HG02798 (cell line): ENCODE measurements at regions not wholly inside any gene's neighbourhood (a gene's known extent, or its start where the extent isn't known, plus 50 kb on each side); places are given as distances from the start of the nearest gene placed in this dataset.

Experiments
- ATAC-seq: cut with Tn5 transposase; IDR thresholded peaks from one replicate; pipeline ENCODE4 v1.9.1; 2021; ENCODE audit warnings: mild to moderate bottlenecking; ENCODE audit not compliant: unreplicated experiment, poor library complexity

- ATAC-seq: no peak
Measured at GRCh38 chr12:96131230-96131788, 62.9 kb upstream of the ELK3 start.

- ATAC-seq: no peak
Measured at GRCh38 chr12:96132819-96133218, 61.4 kb upstream of the ELK3 start.

- no peak for ATAC-seq
Measured at GRCh38 chr12:96134200-96134599, 60.0 kb upstream of the ELK3 start.

GRCh38 chr12:96136161-96136560 lies 58.0 kb upstream of the ELK3 start:
- no peak for ATAC-seq

- ATAC-seq: no peak
Measured at GRCh38 chr12:96136725-96137378, 57.3 kb upstream of the ELK3 start.

- no peak for ATAC-seq
Measured at GRCh38 chr12:96140174-96140573, 54.0 kb upstream of the ELK3 start.

- ATAC-seq: no peak
Measured at GRCh38 chr12:96141216-96141912, 52.8 kb upstream of the ELK3 start.

- no peak for ATAC-seq
Measured at GRCh38 chr12:96143392-96143791, 50.8 kb upstream of the ELK3 start.

GRCh38 chr12:96143827-96144565 lies 50.2 kb upstream of the ELK3 start:
- ATAC-seq: no peak
